Mucosa of gallbladder (tissue), 1 donor: ENCODE measurements at regions not wholly inside any gene's neighbourhood (a gene's known extent, or its start where the extent isn't known, plus 50 kb on each side); places are given as distances from the start of the nearest gene placed in this dataset.
"Not testable (repeated sequence)": the region's sequence is repeated elsewhere in the genome, so short reads cannot be mapped to it uniquely, and the experiment has no call there.

Experiments used
- DNase-seq: peaks from one replicate; pipeline ENCODE4 v3.0.0-alpha.2; 2020; ENCODE audit warnings: low spot score
- donor health status: DM: no; HTN: no; CAD: no.

- no peak for DNase-seq
Observed at GRCh38 chr12:19771858-19772257, 332.6 kb downstream of the AEBP2 start.

- DNase-seq: no peak
Observed at GRCh38 chr12:19772776-19773175, 333.5 kb downstream of the AEBP2 start.

- DNase-seq: no peak
Observed at GRCh38 chr12:19775241-19775640, 335.9 kb downstream of the AEBP2 start.

GRCh38 chr12:19775976-19776375, 336.7 kb downstream of the AEBP2 start:
- not testable (repeated sequence) for DNase-seq

- no peak for DNase-seq
Observed at GRCh38 chr12:19778172-19778571, 338.9 kb downstream of the AEBP2 start.

GRCh38 chr12:19778797-19779196, 339.5 kb downstream of the AEBP2 start:
- no peak for DNase-seq

GRCh38 chr12:19779395-19780056, 340.2 kb downstream of the AEBP2 start:
- no peak for DNase-seq

GRCh38 chr12:19780460-19780859, 341.2 kb downstream of the AEBP2 start:
- no peak for DNase-seq

- DNase-seq: no peak
Observed at GRCh38 chr12:19783547-19784444, 344.5 kb downstream of the AEBP2 start.

GRCh38 chr12:19792028-19792427, 352.7 kb downstream of the AEBP2 start:
- DNase-seq: no peak

- no peak for DNase-seq
Observed at GRCh38 chr12:19794116-19794515, 354.8 kb downstream of the AEBP2 start.

- DNase-seq: no peak
Observed at GRCh38 chr12:19799216-19799615, 359.9 kb downstream of the AEBP2 start.

- DNase-seq: no peak
Observed at GRCh38 chr12:19799895-19800602, 360.8 kb downstream of the AEBP2 start.

- no peak for DNase-seq
Observed at GRCh38 chr12:19800884-19801283, 361.6 kb downstream of the AEBP2 start.

- no peak for DNase-seq
Observed at GRCh38 chr12:19801941-19802340, 362.6 kb downstream of the AEBP2 start.

GRCh38 chr12:19802915-19803314, 363.6 kb downstream of the AEBP2 start:
- DNase-seq: no peak

GRCh38 chr12:19804737-19805136, 365.4 kb downstream of the AEBP2 start:
- DNase-seq: no peak

GRCh38 chr12:19808371-19808770, 369.1 kb downstream of the AEBP2 start:
- DNase-seq: no peak

GRCh38 chr12:19810213-19810612, 370.9 kb downstream of the AEBP2 start:
- no peak for DNase-seq

- no peak for DNase-seq
Observed at GRCh38 chr12:19811922-19812321, 372.6 kb downstream of the AEBP2 start.

- DNase-seq: no peak
Observed at GRCh38 chr12:19819231-19819630, 379.9 kb downstream of the AEBP2 start.

GRCh38 chr12:19822476-19822875, 383.2 kb downstream of the AEBP2 start:
- no peak for DNase-seq

GRCh38 chr12:19823326-19823725, 384.0 kb downstream of the AEBP2 start:
- DNase-seq: not testable (repeated sequence)
